ENCODE measurements at regions not wholly inside any gene's neighbourhood (a gene's known extent, or its start where the extent isn't known, plus 50 kb on each side); places are given as distances from the start of the nearest gene placed in this dataset.

DNA sequence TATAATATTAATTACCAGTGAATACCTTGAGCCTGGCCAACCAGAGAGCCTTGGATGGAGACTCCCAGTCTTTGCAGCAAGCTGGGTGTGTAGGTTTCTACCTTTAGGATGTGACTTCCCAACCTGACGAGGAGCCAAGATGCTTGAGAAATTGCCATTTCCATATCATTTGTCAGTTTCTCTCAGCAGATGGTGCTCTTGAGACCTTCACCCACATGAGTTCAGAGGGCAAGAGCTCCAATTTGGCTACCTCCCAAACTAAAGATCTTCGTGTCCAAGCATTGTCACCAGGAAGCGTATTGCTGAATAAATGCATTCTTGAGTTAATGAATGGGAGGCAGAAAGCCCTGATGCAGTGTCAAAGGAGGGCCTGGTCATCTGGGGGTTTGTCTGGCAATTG, 106.4 kb upstream of the TBX5 start:
- TF ChIP-seq, protein P1, sequence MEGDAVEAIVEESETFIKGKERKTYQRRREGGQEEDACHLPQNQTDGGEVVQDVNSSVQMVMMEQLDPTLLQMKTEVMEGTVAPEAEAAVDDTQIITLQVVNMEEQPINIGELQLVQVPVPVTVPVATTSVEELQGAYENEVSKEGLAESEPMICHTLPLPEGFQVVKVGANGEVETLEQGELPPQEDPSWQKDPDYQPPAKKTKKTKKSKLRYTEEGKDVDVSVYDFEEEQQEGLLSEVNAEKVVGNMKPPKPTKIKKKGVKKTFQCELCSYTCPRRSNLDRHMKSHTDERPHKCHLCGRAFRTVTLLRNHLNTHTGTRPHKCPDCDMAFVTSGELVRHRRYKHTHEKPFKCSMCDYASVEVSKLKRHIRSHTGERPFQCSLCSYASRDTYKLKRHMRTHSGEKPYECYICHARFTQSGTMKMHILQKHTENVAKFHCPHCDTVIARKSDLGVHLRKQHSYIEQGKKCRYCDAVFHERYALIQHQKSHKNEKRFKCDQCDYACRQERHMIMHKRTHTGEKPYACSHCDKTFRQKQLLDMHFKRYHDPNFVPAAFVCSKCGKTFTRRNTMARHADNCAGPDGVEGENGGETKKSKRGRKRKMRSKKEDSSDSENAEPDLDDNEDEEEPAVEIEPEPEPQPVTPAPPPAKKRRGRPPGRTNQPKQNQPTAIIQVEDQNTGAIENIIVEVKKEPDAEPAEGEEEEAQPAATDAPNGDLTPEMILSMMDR (conservative IDR thresholded peaks at IDR 0.05; ENCODE audit: low read depth, low read length): no peak
- TF ChIP-seq EZH2 (IDR thresholded peaks at IDR 0.05; ENCODE audit: low read length, unreplicated experiment) (no peak), EZH2phosphoT487 (IDR thresholded peaks at IDR 0.05; ENCODE audit: borderline replicate concordance, low read length) (no peak)
